ENCODE measurements at regions not wholly inside any gene's neighbourhood (a gene's known extent, or its start where the extent isn't known, plus 50 kb on each side); places are given as distances from the start of the nearest gene placed in this dataset.

- H2AFZ ChIP-seq (ENCODE audit: low read depth, low read length): no peak overlapping the region
- no TSS peak for BruUV-seq (replicated peaks)
- POLR2A ChIA-PET: interaction anchor here (1.0 kb wide), 1 partner anchor 101 kb away, joined by 4 read pairs; no protein-coding TSS in a partner anchor
Observed at GRCh38 chr12:67546746-67547145, 101.8 kb upstream of the DYRK2 start.

More at GRCh38 chr12:67546746-67547145, 101.8 kb upstream of the DYRK2 start:
- Histone ChIP-seq H3K36me3 (ENCODE audit: control insufficient read depth, insufficient read depth, low read length) (no peaks in the 10 kb centered on the region), H3K4me2 (ENCODE audit: insufficient read depth, low read length) (no peak overlapping the region), H3K4me1 (replicated peaks in 1 of 2; ENCODE audit: control insufficient read depth in 2 of 2, insufficient read depth in 2 of 2, low read length in 2 of 2) (no peaks in the 10 kb centered on the region), H3K79me2 (ENCODE audit: control insufficient read depth, insufficient read depth, low read length) (no peaks in the 10 kb centered on the region), H3K9me1 (ENCODE audit: control insufficient read depth, insufficient read depth, low read length) (no peaks in the 10 kb centered on the region), H4K20me1 (replicated peaks; ENCODE audit: control insufficient read depth, insufficient read depth, low read length) (no peaks in the 10 kb centered on the region), H3K27ac (ENCODE audit: extremely low read depth, low read depth, low read length) (no peak overlapping the region), H3K9me3 (replicated peaks; ENCODE audit: control insufficient read depth, insufficient read depth, low read depth, low read length) (no peaks in the 10 kb centered on the region), H3K4me3 (no peak overlapping the region), H3K27me3 (ENCODE audit: control insufficient read depth in 2 of 2, insufficient read depth in 2 of 2, low read length in 2 of 2) (no peaks in the 10 kb centered on the region), H3K9ac (ENCODE audit: insufficient read depth in 1 of 2, low read depth in 2 of 2, low read length in 2 of 2) (no peak overlapping the region)
- in situ Hi-C loops (cut with MboI): no loop called here
- ATAC-seq (no peak), FAIRE-seq (no peak), DNase-seq (ENCODE audit: extremely low read depth in 1 of 4, low spot score in 3 of 4) (no peak)
- intact Hi-C loops (cut with micrococcal nuclease): no loop called here
- CTCF ChIA-PET (ENCODE audit: low intra/inter-chr PET ratio): no interaction called here
- WGBS (ENCODE audit: insufficient coverage, low coverage, missing lambda C conversion rate): 0% methylated on average over 1 of the region's 1 CpG
- TF ChIP-seq CHD7 (IDR thresholded peaks at IDR 0.05; ENCODE audit: low read depth, low read length): no peak

All from K562 (cell line).